ENCODE measurements at regions not wholly inside any gene's neighbourhood (a gene's known extent, or its start where the extent isn't known, plus 50 kb on each side); places are given as distances from the start of the nearest gene placed in this dataset.
"Not testable (repeated sequence)": the region's sequence is repeated elsewhere in the genome, so short reads cannot be mapped to it uniquely, and the experiment has no call there.

GRCh38 chr1:101484689-101485338, 248.0 kb downstream of the S1PR1 start:
- DNase-seq: no peak

GRCh38 chr1:101485712-101486111, 248.9 kb downstream of the S1PR1 start:
- DNase-seq: no peak

GRCh38 chr1:101492144-101492543, 255.3 kb downstream of the S1PR1 start:
- DNase-seq: not testable (repeated sequence)

- not testable (repeated sequence) for DNase-seq
These were observed 257.1 kb downstream of the S1PR1 start for GRCh38 chr1:101493920-101494319.

GRCh38 chr1:101496109-101496508, 259.3 kb downstream of the S1PR1 start:
- DNase-seq: no peak

GRCh38 chr1:101497881-101498559, 261.2 kb downstream of the S1PR1 start:
- DNase-seq: no peak

- DNase-seq: not testable (repeated sequence)
These were observed 267.3 kb downstream of the S1PR1 start for GRCh38 chr1:101504106-101504505.

GRCh38 chr1:101505240-101505639, 268.4 kb downstream of the S1PR1 start:
- DNase-seq: not testable (repeated sequence)

- DNase-seq: peak in 2 of 5 donors; percentile 35 to 36
These were observed 269.8 kb downstream of the S1PR1 start for GRCh38 chr1:101506541-101507164.

- no peak for DNase-seq
These were observed 270.7 kb downstream of the S1PR1 start for GRCh38 chr1:101507547-101507971.

GRCh38 chr1:101508913-101509312, 272.1 kb downstream of the S1PR1 start:
- DNase-seq: no peak

GRCh38 chr1:101509370-101509769, 272.6 kb downstream of the S1PR1 start:
- DNase-seq: no peak

- DNase-seq: no peak
These were observed 274.5 kb downstream of the S1PR1 start for GRCh38 chr1:101511202-101511891.

- DNase-seq: peak in 2 of 5 donors; percentile 3 to 20
These were observed 283.5 kb downstream of the S1PR1 start for GRCh38 chr1:101520302-101520701.

GRCh38 chr1:101522486-101522885, 285.7 kb downstream of the S1PR1 start:
- DNase-seq: no peak

GRCh38 chr1:101526813-101527212, 290.0 kb downstream of the S1PR1 start:
- no peak for DNase-seq

- no peak for DNase-seq
These were observed 295.6 kb downstream of the S1PR1 start for GRCh38 chr1:101532377-101532776.

- DNase-seq: no peak
These were observed 303.3 kb downstream of the S1PR1 start for GRCh38 chr1:101540161-101540560.

- DNase-seq: no peak
These were observed 310.1 kb downstream of the S1PR1 start for GRCh38 chr1:101546885-101547284.

- DNase-seq: no peak
These were observed 310.5 kb downstream of the S1PR1 start for GRCh38 chr1:101547357-101547756.

- DNase-seq: no peak
These were observed 311.6 kb downstream of the S1PR1 start for GRCh38 chr1:101548376-101548775.

GRCh38 chr1:101550581-101550980, 313.8 kb downstream of the S1PR1 start:
- no peak for DNase-seq

- DNase-seq: no peak
These were observed 330.2 kb downstream of the S1PR1 start for GRCh38 chr1:101566883-101567538.
